DOHH2 (cell line): ENCODE measurements at regions not wholly inside any gene's neighbourhood (a gene's known extent, or its start where the extent isn't known, plus 50 kb on each side); places are given as distances from the start of the nearest gene placed in this dataset.

Source experiments
- H3F3A ChIP-seq: fragments of 200-600 bp; sonication (generic), shearing (Covaris generic); 2 replicates; pipeline ENCODE4 v1.6.0; 2016; ENCODE audit warnings: antibody characterized with exemption, mild to moderate bottlenecking; ENCODE audit not compliant: control insufficient read depth, insufficient read depth
- H3K27ac ChIP-seq: fragments of 200-600 bp; sonication (generic); 2 replicates; pipeline ENCODE4 v1.5.1; 2014; ENCODE audit warnings: low read depth, mild to moderate bottlenecking, low read length, moderate library complexity
- H3K27me3 ChIP-seq: fragments of 200-600 bp; sonication (generic); 2 replicates; pipeline ENCODE4 v1.6.1; 2014; ENCODE audit warnings: mild to moderate bottlenecking, low read length, mixed read lengths; ENCODE audit not compliant: control insufficient read depth
- H3K36me3 ChIP-seq: fragments of 200-600 bp; sonication (generic); 2 replicates; pipeline ENCODE4 v1.6.1; 2014; ENCODE audit warnings: mild to moderate bottlenecking, low read length, moderate library complexity, mixed read lengths; ENCODE audit not compliant: control insufficient read depth
- H3K4me1 ChIP-seq: fragments of 200-600 bp; sonication (generic); 2 replicates; pipeline ENCODE4 v1.6.1; 2014; ENCODE audit warnings: mild to moderate bottlenecking, low read length, mixed read lengths; ENCODE audit not compliant: control insufficient read depth
- H3K4me2 ChIP-seq: fragments of 200-600 bp; sonication (generic); 2 replicates; pipeline ENCODE4 v1.6.0; 2014; ENCODE audit warnings: mild to moderate bottlenecking, low read length, moderate library complexity
- H3K4me3 ChIP-seq: fragments of 200-600 bp; sonication (generic); 2 replicates; pipeline ENCODE4 v1.5.1; 2014; ENCODE audit warnings: mild to moderate bottlenecking, low read length, mixed read lengths
- H3K79me2 ChIP-seq: fragments of 200-600 bp; sonication (generic); 2 replicates; pipeline ENCODE4 v1.6.1; 2014; ENCODE audit warnings: mild to moderate bottlenecking, low read length, mixed read lengths; ENCODE audit not compliant: control insufficient read depth
- H3K9me2 ChIP-seq: fragments of 200-600 bp; sonication (generic); replicated peaks from 2 replicates; pipeline ENCODE4 v1.6.1; 2014; ENCODE audit warnings: mild to moderate bottlenecking, low read length, mixed read lengths; ENCODE audit not compliant: control insufficient read depth
- H3K9me3 ChIP-seq: fragments of 200-600 bp; sonication (generic); 2 replicates; pipeline ENCODE4 v1.6.1; 2014; ENCODE audit warnings: antibody characterized with exemption, low read length, mixed read lengths; ENCODE audit not compliant: control insufficient read depth, insufficient read depth
- H4K20me1 ChIP-seq: fragments of 200-600 bp; sonication (generic); 2 replicates; pipeline ENCODE4 v1.6.0; 2014; ENCODE audit warnings: low read depth, mild to moderate bottlenecking, antibody characterized with exemption, low read length, moderate library complexity; ENCODE audit not compliant: control insufficient read depth, insufficient read depth
- CTCF ChIP-seq: fragments of 200-600 bp; sonication (generic); IDR thresholded peaks from one replicate; pipeline ENCODE4 v1.5.1; 2014; ENCODE audit warnings: antibody characterized with exemption, mild to moderate bottlenecking, low read depth, low read length; ENCODE audit not compliant: poor library complexity, severe bottlenecking
- EZH2phosphoT487 ChIP-seq: fragments of 200-600 bp; sonication (generic); IDR thresholded peaks from 2 replicates; pipeline ENCODE4 v1.6.1; 2017; ENCODE audit warnings: borderline replicate concordance, mild to moderate bottlenecking, antibody characterized with exemption, low read length, moderate library complexity, mixed read lengths

- TF ChIP-seq EZH2phosphoT487 (no peak), CTCF (no peak)
- no peaks in the 10 kb centered on the region for H3K27me3 ChIP-seq
- no peaks in the 10 kb centered on the region for H3K9me3 ChIP-seq
- H3K27ac ChIP-seq, result no peak overlapping the region
- H3K36me3 ChIP-seq, result no peaks in the 10 kb centered on the region
- H3K79me2 ChIP-seq, result no peaks in the 10 kb centered on the region
- H3K4me3 ChIP-seq, result no peak overlapping the region
- peaks cover 6% of the 10 kb centered on the region; the same call in 1 of the 2 replicates for H3K4me1 ChIP-seq
- no peaks in the 10 kb centered on the region for H4K20me1 ChIP-seq
- H3K4me2 ChIP-seq, result no peak overlapping the region
- H3K9me2 ChIP-seq, result no peaks in the 10 kb centered on the region
- H3F3A ChIP-seq, result no peaks in the 10 kb centered on the region
Observed at GRCh38 chr10:91034494-91035159, 113.7 kb upstream of the ANKRD1 start.

- Histone ChIP-seq H3K9me3 (no peaks in the 10 kb centered on the region), H3F3A (no peaks in the 10 kb centered on the region), H3K4me1 (peaks cover 6% of the 10 kb centered on the region; the same call in 1 of the 2 replicates), H3K36me3 (no peaks in the 10 kb centered on the region), H3K79me2 (no peaks in the 10 kb centered on the region), H3K27ac (no peak overlapping the region), H3K4me3 (no peak overlapping the region), H4K20me1 (no peaks in the 10 kb centered on the region), H3K27me3 (no peaks in the 10 kb centered on the region), H3K4me2 (no peak overlapping the region), H3K9me2 (no peaks in the 10 kb centered on the region)
- TF ChIP-seq CTCF, result no peak
- no peak for TF ChIP-seq EZH2phosphoT487
Observed at GRCh38 chr10:91035650-91036292, 114.9 kb upstream of the ANKRD1 start.

GRCh38 chr10:91036807-91037411 is 116.0 kb upstream of the ANKRD1 start:
- no peak for TF ChIP-seq CTCF
- TF ChIP-seq EZH2phosphoT487, result no peak
- Histone ChIP-seq H3K27me3 (no peaks in the 10 kb centered on the region), H3K27ac (no peak overlapping the region), H4K20me1 (no peaks in the 10 kb centered on the region), H3K36me3 (no peaks in the 10 kb centered on the region), H3K4me1 (peaks cover 6% of the 10 kb centered on the region; the same call in 1 of the 2 replicates), H3F3A (no peaks in the 10 kb centered on the region), H3K9me3 (no peaks in the 10 kb centered on the region), H3K4me3 (no peak overlapping the region), H3K4me2 (no peak overlapping the region), H3K9me2 (no peaks in the 10 kb centered on the region), H3K79me2 (no peaks in the 10 kb centered on the region)
